Fibroblast of mammary gland (primary cell): ENCODE measurements at regions not wholly inside any gene's neighbourhood (a gene's known extent, or its start where the extent isn't known, plus 50 kb on each side); places are given as distances from the start of the nearest gene placed in this dataset.

Experiments used
- DNase-seq: peaks from one replicate; pipeline ENCODE4 v3.0.0-alpha.2; 2010; ENCODE audit warnings: low read depth
- H3K4me3 ChIP-seq: 2 replicates; pipeline ENCODE4 v1.5.1; 2011; ENCODE audit warnings: low read depth, mild to moderate bottlenecking, low read length, moderate library complexity; ENCODE audit not compliant: control insufficient read depth
- CTCF ChIP-seq: conservative IDR thresholded peaks from 2 replicates; pipeline ENCODE4 v1.5.1; 2011; ENCODE audit warnings: low read depth, low read length, inconsistent platforms; ENCODE audit not compliant: control insufficient read depth, insufficient read depth

GRCh38 chr7:116329686-116330503 lies 119.6 kb downstream of the TES start:
- peak; percentile 41 for DNase-seq
- no peak for TF ChIP-seq CTCF
- H3K4me3 ChIP-seq = no peak overlapping the region

GRCh38 chr7:116331020-116331419 lies 120.7 kb downstream of the TES start:
- no peak for TF ChIP-seq CTCF
- H3K4me3 ChIP-seq = no peak overlapping the region
- peak; percentile 95 for DNase-seq

GRCh38 chr7:116332766-116333165 lies 122.4 kb downstream of the TES start:
- no peak for TF ChIP-seq CTCF
- no peak overlapping the region for H3K4me3 ChIP-seq
- DNase-seq = no peak

GRCh38 chr7:116334555-116334954 lies 124.2 kb downstream of the TES start:
- no peak overlapping the region for H3K4me3 ChIP-seq
- TF ChIP-seq CTCF = no peak
- DNase-seq = peak; percentile 86

GRCh38 chr7:116337018-116337417 lies 126.7 kb downstream of the TES start:
- TF ChIP-seq CTCF = no peak
- DNase-seq = no peak
- H3K4me3 ChIP-seq = no peak overlapping the region

- DNase-seq = no peak
- no peak for TF ChIP-seq CTCF
- H3K4me3 ChIP-seq = no peak overlapping the region
These were observed 127.5 kb downstream of the TES start for GRCh38 chr7:116337800-116338199.
